ENCODE measurements at regions not wholly inside any gene's neighbourhood (a gene's known extent, or its start where the extent isn't known, plus 50 kb on each side); places are given as distances from the start of the nearest gene placed in this dataset.

GRCh38 chr3:66602237-66602636 lies 101.4 kb upstream of the LRIG1 start:
- TF ChIP-seq CTCF (conservative IDR thresholded peaks at IDR 0.05) = no peak
- TF ChIP-seq EZH2 (IDR thresholded peaks at IDR 0.05; ENCODE audit: low read depth) = no peak
